Glutamatergic neuron (in vitro differentiated cells): ENCODE measurements at regions not wholly inside any gene's neighbourhood (a gene's known extent, or its start where the extent isn't known, plus 50 kb on each side); places are given as distances from the start of the nearest gene placed in this dataset.

Experiments
- DNase-seq: peaks from one replicate; pipeline ENCODE4 v3.0.0; 2022
- H3K27ac Mint-ChIP-seq: one replicate; pipeline ENCODE4 v1.8.0; 2020; ENCODE audit warnings: mild to moderate bottlenecking, mixed read lengths, inconsistent platforms; ENCODE audit not compliant: unreplicated experiment
- H3K27me3 Mint-ChIP-seq: one replicate; pipeline ENCODE4 v1.8.0; 2020; ENCODE audit warnings: mild to moderate bottlenecking, moderate library complexity, mixed read lengths, inconsistent platforms; ENCODE audit not compliant: unreplicated experiment
- H3K36me3 Mint-ChIP-seq: one replicate; pipeline ENCODE4 v1.8.0; 2020; ENCODE audit warnings: mild to moderate bottlenecking, mixed read lengths, inconsistent platforms; ENCODE audit not compliant: unreplicated experiment
- H3K4me1 Mint-ChIP-seq: one replicate; pipeline ENCODE4 v1.8.0; 2020; ENCODE audit warnings: mild to moderate bottlenecking, low read depth, mixed read lengths, inconsistent platforms; ENCODE audit not compliant: unreplicated experiment
- H3K4me3 Mint-ChIP-seq: one replicate; pipeline ENCODE4 v1.8.0; 2020; ENCODE audit warnings: mild to moderate bottlenecking, mixed read lengths, inconsistent platforms; ENCODE audit not compliant: unreplicated experiment
- H3K9me3 Mint-ChIP-seq: one replicate; pipeline ENCODE4 v1.8.0; 2020; ENCODE audit warnings: mild to moderate bottlenecking, moderate library complexity, mixed read lengths, inconsistent platforms; ENCODE audit not compliant: unreplicated experiment
- CTCF ChIP-seq: fragments of 200-600 bp; sonication (generic); IDR thresholded peaks from one replicate; pipeline ENCODE4 v1.5.0; 2021; ENCODE audit not compliant: partially characterized antibody, unreplicated experiment

GRCh38 chr2:83866211-83866610 is 592.9 kb downstream of the SUCLG1 start:
- no peak overlapping the region for H3K4me3 Mint-ChIP-seq
- H3K9me3 Mint-ChIP-seq, result no peaks in the 10 kb centered on the region
- no peaks in the 10 kb centered on the region for H3K4me1 Mint-ChIP-seq
- no peak for TF ChIP-seq CTCF
- H3K27me3 Mint-ChIP-seq, result no peaks in the 10 kb centered on the region
- no peaks in the 10 kb centered on the region for H3K36me3 Mint-ChIP-seq
- H3K27ac Mint-ChIP-seq, result no peak overlapping the region
- DNase-seq, result no peak

- Mint-ChIP-seq H3K27ac (no peak overlapping the region), H3K4me1 (no peaks in the 10 kb centered on the region), H3K27me3 (peaks cover 3% of the 10 kb centered on the region), H3K4me3 (no peak overlapping the region), H3K36me3 (no peaks in the 10 kb centered on the region), H3K9me3 (no peaks in the 10 kb centered on the region)
- TF ChIP-seq CTCF, result no peak
- no peak for DNase-seq
Measured at GRCh38 chr2:83862600-83862999, 596.5 kb downstream of the SUCLG1 start.

- no peaks in the 10 kb centered on the region for H3K9me3 Mint-ChIP-seq
- no peak for TF ChIP-seq CTCF
- H3K27ac Mint-ChIP-seq, result no peak overlapping the region
- no peaks in the 10 kb centered on the region for H3K36me3 Mint-ChIP-seq
- H3K27me3 Mint-ChIP-seq, result peaks cover 3% of the 10 kb centered on the region
- no peaks in the 10 kb centered on the region for H3K4me1 Mint-ChIP-seq
- DNase-seq, result no peak
- H3K4me3 Mint-ChIP-seq, result no peak overlapping the region
Measured at GRCh38 chr2:83860320-83860719, 598.8 kb downstream of the SUCLG1 start.

GRCh38 chr2:83859553-83859952 is 599.5 kb downstream of the SUCLG1 start:
- H3K4me1 Mint-ChIP-seq, result no peaks in the 10 kb centered on the region
- H3K27ac Mint-ChIP-seq, result no peak overlapping the region
- TF ChIP-seq CTCF, result no peak

GRCh38 chr2:83851066-83851465 is 608.0 kb downstream of the SUCLG1 start:
- no peaks in the 10 kb centered on the region for H3K36me3 Mint-ChIP-seq
- no peaks in the 10 kb centered on the region for H3K4me1 Mint-ChIP-seq
- peaks cover 1% of the 10 kb centered on the region for H3K9me3 Mint-ChIP-seq

More at GRCh38 chr2:83859553-83859952, 599.5 kb downstream of the SUCLG1 start:
- peaks cover 3% of the 10 kb centered on the region for H3K27me3 Mint-ChIP-seq
- DNase-seq, result no peak
- H3K4me3 Mint-ChIP-seq, result no peak overlapping the region
- H3K36me3 Mint-ChIP-seq, result no peaks in the 10 kb centered on the region
- H3K9me3 Mint-ChIP-seq, result no peaks in the 10 kb centered on the region

More at GRCh38 chr2:83851066-83851465, 608.0 kb downstream of the SUCLG1 start:
- no peak for DNase-seq
- Mint-ChIP-seq H3K27me3 (no peaks in the 10 kb centered on the region), H3K4me3 (no peak overlapping the region), H3K27ac (no peak overlapping the region)
- TF ChIP-seq CTCF, result no peak
